GM21515 (cell line): ENCODE measurements at regions not wholly inside any gene's neighbourhood (a gene's known extent, or its start where the extent isn't known, plus 50 kb on each side); places are given as distances from the start of the nearest gene placed in this dataset.
"Not testable (repeated sequence)": the region's sequence is repeated elsewhere in the genome, so short reads cannot be mapped to it uniquely, and the experiment has no call there.

Experiments
- ATAC-seq: cut with Tn5 transposase; IDR thresholded peaks from one replicate; pipeline ENCODE4 v1.9.1; 2021; ENCODE audit not compliant: unreplicated experiment

- no peak for ATAC-seq
These were observed 400.6 kb upstream of the CHST9 start for GRCh38 chr18:27585602-27586173.

- no peak for ATAC-seq
These were observed 398.4 kb upstream of the CHST9 start for GRCh38 chr18:27583466-27583865.

GRCh38 chr18:27582760-27583412 lies 397.8 kb upstream of the CHST9 start:
- no peak for ATAC-seq

- ATAC-seq: no peak
These were observed 396.3 kb upstream of the CHST9 start for GRCh38 chr18:27581296-27581904.

GRCh38 chr18:27579364-27579763 lies 394.3 kb upstream of the CHST9 start:
- no peak for ATAC-seq

- no peak for ATAC-seq
These were observed 392.6 kb upstream of the CHST9 start for GRCh38 chr18:27577752-27578151.

GRCh38 chr18:27577265-27577664 lies 392.2 kb upstream of the CHST9 start:
- no peak for ATAC-seq

GRCh38 chr18:27567434-27567833 lies 382.3 kb upstream of the CHST9 start:
- ATAC-seq: no peak

- ATAC-seq: no peak
These were observed 379.0 kb upstream of the CHST9 start for GRCh38 chr18:27564066-27564465.

GRCh38 chr18:27558388-27559155 lies 373.5 kb upstream of the CHST9 start:
- no peak for ATAC-seq

GRCh38 chr18:27556741-27557140 lies 371.6 kb upstream of the CHST9 start:
- ATAC-seq: no peak

GRCh38 chr18:27549335-27550039 lies 364.4 kb upstream of the CHST9 start:
- no peak for ATAC-seq

- ATAC-seq: no peak
These were observed 361.9 kb upstream of the CHST9 start for GRCh38 chr18:27546991-27547390.

GRCh38 chr18:27544206-27544605 lies 359.1 kb upstream of the CHST9 start:
- ATAC-seq: no peak

GRCh38 chr18:27541293-27541692 lies 356.2 kb upstream of the CHST9 start:
- ATAC-seq: no peak

GRCh38 chr18:27540111-27540510 lies 355.0 kb upstream of the CHST9 start:
- no peak for ATAC-seq

- no peak for ATAC-seq
These were observed 343.9 kb upstream of the CHST9 start for GRCh38 chr18:27528925-27529521.

GRCh38 chr18:27527856-27528255 lies 342.7 kb upstream of the CHST9 start:
- ATAC-seq: no peak

- no peak for ATAC-seq
These were observed 335.3 kb upstream of the CHST9 start for GRCh38 chr18:27520401-27520800.

- ATAC-seq: not testable (repeated sequence)
These were observed 325.0 kb upstream of the CHST9 start for GRCh38 chr18:27510036-27510633.
